Stimulated activated CD4-positive, alpha-beta T cell treated with anti-CD3 and anti-CD28 coated beads, TNF-alpha, amount 100 ng/mL, for 48 hours (primary cell): ENCODE measurements at regions not wholly inside any gene's neighbourhood (a gene's known extent, or its start where the extent isn't known, plus 50 kb on each side); places are given as distances from the start of the nearest gene placed in this dataset.
"Not testable (repeated sequence)": the region's sequence is repeated elsewhere in the genome, so short reads cannot be mapped to it uniquely, and the experiment has no call there.

Experiments
- DNase-seq, 3 donors: peaks; one replicate each; pipeline ENCODE4 v3.0.0-alpha.2; 2020; ENCODE audit warnings: low read depth in 3 of 3

DNA sequence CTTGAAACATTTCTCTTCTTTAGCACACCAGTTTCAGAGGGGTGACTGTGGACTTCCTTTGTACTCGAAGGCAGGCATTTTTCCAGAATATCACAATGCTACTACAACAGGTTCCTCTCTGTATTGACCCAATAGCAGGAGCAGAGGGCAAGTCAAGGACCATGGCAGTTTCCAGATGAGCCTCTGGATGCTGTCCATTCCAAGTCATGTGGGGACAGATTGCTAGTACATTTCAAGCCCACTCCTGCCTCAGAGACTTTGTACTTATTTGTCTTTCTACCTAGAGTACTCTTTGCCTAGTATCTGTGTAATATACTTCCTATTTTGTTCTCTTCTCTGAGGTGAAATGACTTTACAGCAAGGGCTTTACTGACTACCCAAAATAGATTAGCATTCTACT is 373.9 kb downstream of the PIK3C3 start:
- DNase-seq = no peak

GRCh38 chr18:42330296-42330695 is 375.3 kb downstream of the PIK3C3 start:
- no peak for DNase-seq

DNA sequence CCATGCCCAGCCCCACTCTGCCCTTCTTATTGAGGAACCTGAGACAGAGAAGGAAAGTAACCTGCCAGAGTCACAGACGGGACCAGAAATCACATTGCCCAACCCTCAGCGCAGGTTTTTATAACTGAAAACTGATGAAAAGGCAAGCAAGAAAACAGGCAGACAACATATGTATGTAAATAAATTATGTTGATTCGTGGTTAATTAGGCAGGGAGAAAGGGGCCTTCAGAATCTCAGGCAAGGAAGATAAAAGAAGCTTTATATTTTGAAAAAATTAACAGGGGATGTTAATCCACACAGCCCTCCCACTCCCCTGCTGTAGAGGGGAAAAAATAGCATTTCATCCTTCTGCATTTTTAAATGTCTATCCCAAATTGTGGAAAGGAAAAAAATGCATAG is 378.5 kb downstream of the PIK3C3 start:
- DNase-seq = no peak

DNA sequence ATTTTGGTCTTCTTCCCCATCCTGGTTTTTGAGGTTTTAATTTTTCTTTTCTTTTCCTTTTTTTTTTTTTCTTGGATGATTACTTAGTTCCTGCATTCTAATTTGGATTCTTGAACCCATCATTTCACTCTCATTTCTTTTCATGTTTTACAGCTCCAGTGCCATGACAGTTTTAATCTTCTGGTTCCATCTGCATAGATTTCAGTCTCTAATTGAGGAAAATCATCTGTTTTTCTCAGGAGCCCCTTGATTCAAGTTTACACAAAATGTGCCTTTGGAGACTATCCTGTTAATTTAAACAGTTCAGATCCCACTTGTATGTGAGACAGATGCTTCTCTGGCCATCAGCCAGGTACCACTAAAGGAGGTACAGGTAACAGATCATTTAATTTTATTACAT is 379.9 kb downstream of the PIK3C3 start:
- no peak for DNase-seq

GRCh38 chr18:42336139-42336538 is 381.1 kb downstream of the PIK3C3 start:
- no peak for DNase-seq

DNA sequence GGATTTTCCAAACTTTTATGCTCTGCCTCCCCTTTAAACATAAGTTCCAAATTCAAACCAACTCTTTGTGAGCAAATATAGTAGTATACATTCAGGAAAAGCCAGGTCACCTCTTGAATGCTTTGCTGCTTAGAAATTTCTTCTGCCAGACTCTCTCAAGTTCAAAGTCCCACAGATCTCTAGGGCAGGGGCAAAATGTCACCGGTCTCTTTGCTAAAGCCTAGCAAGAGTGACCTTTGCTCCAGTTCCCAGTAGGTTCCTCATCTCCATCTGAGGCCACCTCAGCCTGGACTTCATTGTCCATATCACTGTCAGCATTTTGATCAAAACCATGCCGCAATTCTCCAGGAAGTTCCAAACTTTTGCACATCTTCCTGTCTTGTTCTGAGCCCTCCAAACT is 382.3 kb downstream of the PIK3C3 start:
- DNase-seq = not testable (repeated sequence)

DNA sequence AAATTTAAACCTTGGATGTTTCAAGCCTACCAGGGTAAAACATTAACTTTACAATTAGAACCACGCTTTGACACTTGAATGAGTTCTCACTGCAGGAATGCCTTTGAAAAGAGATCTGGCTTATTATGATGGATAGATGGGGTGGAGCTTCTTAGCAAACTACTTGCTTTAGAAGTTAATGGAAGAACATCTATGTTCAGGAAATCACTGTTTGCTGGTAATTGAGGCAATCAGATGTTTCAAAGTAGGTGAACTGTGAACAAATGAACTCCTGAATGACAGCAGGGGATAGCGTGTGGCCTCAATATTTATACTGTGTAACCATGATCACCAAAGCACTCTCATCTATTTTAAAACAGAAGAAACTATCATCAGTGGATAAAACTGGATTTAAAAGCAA is 383.6 kb downstream of the PIK3C3 start:
- no peak for DNase-seq

DNA sequence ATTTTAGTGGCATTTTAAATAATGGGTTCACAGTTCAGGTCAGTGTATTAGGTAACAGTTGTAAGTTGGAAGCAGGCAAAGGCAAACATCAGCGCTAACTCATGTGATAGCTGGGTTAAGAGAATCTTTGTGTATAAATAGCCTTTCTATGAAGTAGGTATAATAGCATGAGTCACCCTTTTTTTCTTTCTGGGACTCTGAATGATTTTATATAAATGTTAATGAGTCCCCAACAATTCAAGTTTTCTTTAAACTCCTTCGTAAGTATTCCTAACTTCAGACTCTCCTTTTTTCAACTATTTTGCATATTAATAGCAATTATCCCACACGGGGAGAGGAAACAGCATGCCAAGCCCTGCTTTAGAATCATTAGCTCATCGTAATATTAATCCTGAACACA is 384.3 kb downstream of the PIK3C3 start:
- DNase-seq = no peak

GRCh38 chr18:42340423-42341009 is 385.5 kb downstream of the PIK3C3 start:
- no peak for DNase-seq

- no peak for DNase-seq
Observed at GRCh38 chr18:42341423-42341822, 386.4 kb downstream of the PIK3C3 start.

DNA sequence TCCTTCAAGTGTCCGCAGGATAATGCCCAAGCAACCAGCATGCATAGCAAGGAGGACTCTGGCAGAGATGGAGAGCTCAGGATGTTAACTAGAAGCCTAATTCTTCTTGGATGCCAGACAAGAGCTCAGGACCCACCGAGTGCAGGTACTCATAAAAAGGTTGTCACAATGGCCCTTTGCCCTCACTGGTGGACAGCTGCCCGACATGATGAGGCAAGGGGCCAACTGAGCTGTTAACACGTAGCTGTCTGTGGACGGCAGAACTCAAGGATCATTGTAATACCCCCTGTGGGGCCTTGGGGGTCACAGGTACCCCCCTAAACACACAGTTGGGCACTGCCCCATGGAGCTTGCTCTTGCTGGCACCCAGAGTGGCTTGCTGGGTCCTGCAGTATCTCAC is 393.7 kb downstream of the PIK3C3 start:
- no peak for DNase-seq

DNA sequence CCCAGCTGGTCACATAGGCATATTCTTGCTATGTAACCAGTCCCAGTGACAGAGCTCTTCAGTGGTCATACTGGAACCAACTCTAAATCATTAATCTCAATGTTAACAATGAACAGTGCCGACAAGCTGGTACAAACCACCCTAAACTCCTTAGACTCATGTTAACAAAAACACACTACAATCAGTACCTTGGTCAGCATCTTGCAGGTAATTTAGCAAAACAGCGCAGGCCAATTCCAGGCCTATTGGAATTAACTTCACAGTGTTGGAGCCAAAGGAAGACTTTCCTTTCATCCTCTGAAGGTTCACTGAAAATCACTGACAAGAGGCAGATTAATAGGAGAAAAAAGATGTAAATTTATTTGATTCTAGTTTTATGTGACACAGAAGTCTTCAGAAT is 396.4 kb downstream of the PIK3C3 start:
- no peak for DNase-seq

DNA sequence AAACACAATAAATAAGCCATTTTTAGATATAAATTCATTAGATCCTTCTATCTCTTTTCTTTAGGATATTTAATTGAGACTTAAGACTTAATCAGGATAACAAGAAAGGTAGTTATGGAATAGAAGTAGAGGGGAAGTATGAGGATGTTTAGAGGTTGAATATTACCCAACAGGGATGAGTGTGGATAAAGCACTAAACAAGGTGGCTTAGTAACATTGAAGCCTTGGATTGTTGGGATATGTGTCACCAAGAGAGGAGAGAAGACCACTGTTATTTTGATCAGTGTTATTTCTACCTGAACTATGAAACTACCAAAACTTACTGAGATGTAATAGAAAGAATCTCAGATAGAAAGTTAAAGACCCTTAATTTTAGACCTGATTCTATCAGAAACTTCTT is 405.7 kb downstream of the PIK3C3 start:
- DNase-seq = no peak

DNA sequence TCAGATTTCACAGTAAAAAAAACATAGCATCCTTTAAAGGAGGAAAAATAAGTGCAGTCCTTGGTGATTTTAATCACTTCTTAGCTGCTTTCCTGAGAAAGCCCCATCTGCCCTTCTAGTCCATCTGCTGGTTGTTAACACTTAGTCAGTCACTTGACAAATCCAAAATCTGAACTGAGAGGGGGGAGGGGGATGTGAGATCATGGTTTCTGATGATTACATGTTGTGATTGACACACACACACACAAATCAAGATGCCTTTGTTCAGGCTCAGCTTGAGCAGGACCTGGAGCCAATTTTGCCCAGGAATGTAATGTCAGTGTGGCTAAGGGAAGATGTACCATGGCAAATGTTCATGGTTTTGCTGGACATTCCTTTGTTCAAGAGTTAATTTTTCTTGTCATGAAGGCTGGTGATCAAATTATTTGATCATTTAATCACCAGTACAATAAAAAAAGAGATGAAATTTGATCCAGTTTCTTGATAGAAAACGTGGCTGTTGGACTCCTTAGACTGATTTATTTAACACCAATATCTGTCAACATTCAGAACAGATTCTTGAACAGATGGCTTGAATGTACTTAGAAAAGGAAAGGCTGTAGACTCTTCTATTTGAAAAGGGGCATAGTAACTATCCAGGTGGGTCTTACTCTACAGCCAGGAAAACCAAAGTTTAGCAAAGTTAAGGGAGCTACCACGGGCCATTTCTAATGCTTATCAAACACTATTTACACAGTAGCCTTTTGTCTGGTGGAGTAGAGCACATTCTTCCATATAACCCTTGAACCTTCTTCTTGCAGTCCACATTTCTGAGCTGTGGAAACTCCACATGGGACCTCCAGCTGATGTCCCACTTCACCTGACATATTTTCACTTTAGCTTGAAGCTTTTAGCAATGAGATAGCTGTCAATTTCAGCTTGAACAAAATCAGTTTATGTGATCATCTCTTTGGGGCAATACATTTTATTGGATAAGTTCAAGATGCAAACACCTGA is 408.7 kb downstream of the PIK3C3 start:
- DNase-seq = no peak

- no peak for DNase-seq
Observed at GRCh38 chr18:42364766-42365165, 409.7 kb downstream of the PIK3C3 start.

GRCh38 chr18:42365591-42365990 is 410.6 kb downstream of the PIK3C3 start:
- no peak for DNase-seq

- no peak for DNase-seq
Observed at GRCh38 chr18:42373584-42373983, 418.6 kb downstream of the PIK3C3 start.

DNA sequence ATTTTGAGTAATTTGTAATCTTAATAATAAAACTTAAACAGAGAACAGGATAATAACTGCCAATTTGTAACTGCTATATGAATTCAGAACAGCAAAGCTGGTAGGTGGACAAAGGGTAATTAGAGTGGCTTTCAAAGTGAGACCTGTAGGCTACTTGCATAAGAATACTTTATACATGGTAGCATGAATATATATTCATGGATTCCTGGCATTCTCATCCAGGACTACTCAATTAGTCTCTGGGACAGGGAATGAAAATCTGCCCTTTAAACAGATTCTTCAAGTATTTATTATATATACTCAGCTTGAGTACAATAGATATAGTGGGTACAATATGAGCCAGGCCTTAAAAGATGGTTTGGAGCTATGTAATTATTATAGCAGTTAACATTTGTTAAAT is 419.9 kb downstream of the PIK3C3 start:
- DNase-seq = no peak

GRCh38 chr18:42378854-42379253 is 423.8 kb downstream of the PIK3C3 start:
- not testable (repeated sequence) for DNase-seq

DNA sequence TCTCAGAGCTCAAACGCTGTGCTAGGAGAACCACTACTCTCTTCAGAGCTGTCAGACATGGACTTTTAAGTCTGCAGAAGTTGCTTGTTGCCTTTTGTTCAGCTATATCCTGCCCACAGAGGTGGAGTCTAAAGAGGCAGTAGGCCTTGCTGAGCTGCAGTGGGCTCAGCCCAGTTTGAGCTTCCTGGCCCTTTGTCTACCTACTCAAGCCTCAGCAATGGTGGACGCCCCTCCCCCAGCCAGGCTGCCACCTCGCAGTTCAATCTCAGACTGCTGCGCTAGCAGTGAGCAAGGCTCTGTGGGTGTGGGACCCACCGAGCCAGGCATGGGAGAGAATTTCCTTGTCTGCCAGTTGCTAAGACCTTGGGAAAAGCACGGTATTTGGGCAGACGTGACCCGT is 426.2 kb downstream of the PIK3C3 start:
- DNase-seq = not testable (repeated sequence)

DNA sequence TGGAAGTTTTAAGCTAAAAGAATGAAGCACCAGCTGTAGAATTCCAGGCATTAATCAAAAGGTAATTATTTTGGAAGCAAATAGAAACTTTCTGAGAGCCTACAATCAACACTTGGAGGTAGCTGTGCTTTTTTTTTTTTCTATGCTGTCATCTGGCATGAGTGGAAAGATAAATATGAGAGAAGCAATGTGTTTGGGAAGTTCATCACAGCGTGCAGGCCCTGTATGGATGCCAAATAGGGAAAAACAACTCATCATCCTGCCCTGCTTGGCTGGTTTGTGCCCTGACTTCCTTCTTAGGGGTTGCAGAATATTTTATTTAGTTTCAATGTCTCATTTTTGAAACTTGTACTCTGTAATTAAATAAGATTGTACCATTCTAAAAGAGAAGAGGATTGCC is 437.4 kb downstream of the PIK3C3 start:
- DNase-seq = no peak

DNA sequence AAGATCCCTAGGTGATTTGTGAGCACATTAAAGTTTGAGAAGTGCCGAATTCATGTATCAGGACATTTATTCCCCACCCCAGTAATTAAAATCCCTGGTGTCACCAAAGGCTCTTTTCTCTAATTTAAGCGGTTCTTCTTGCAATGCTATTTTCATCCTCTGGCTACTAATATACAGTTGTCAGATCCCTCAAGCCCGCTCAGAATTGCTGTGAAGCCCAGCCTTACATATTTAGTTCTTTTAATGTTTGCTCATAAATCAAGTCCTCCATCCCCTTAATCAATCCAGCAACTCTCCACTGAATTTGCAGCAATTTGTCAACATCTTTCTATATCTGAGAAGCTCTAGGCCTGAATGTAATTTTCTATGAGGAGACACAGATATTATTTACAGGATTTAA is 437.9 kb downstream of the PIK3C3 start:
- no peak for DNase-seq

DNA sequence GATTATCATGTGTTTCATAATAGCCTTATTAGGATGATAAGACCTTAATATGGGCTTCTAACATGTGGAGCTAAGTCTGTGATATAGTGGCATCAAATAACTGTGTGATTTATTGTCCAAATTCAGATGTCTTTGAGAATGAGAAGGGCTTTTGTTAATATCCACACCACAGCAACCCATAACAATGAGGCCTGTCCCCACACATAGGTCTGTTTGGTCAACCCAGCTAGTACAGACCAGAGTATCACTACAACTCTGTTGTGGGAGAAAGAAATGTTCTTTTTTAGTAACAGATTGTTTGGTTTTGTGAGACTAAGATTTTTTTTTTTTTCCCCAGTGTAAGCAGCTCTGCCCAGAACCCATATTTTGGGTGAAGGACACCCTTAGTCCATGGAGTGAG is 439.2 kb downstream of the PIK3C3 start:
- DNase-seq = no peak
